IPS DF 19.7 (cell line): ENCODE measurements at regions not wholly inside any gene's neighbourhood (a gene's known extent, or its start where the extent isn't known, plus 50 kb on each side); places are given as distances from the start of the nearest gene placed in this dataset.
"Not testable (repeated sequence)": the region's sequence is repeated elsewhere in the genome, so short reads cannot be mapped to it uniquely, and the experiment has no call there.

ENCODE experiments used
- DNase-seq: peaks from one replicate; pipeline ENCODE4 v3.0.0-alpha.2; 2013; ENCODE audit warnings: low read depth, low spot score

- DNase-seq, result not testable (repeated sequence)
Observed at GRCh38 chr20:29320216-29320949, 1937.1 kb upstream of the DEFB115 start.

- not testable (repeated sequence) for DNase-seq
Observed at GRCh38 chr20:29323631-29324515, 1933.6 kb upstream of the DEFB115 start.

GRCh38 chr20:29324516-29325303 is 1932.8 kb upstream of the DEFB115 start:
- DNase-seq, result not testable (repeated sequence)

GRCh38 chr20:29325304-29325640 is 1932.2 kb upstream of the DEFB115 start:
- DNase-seq, result no peak

GRCh38 chr20:29325781-29326180 is 1931.7 kb upstream of the DEFB115 start:
- not testable (repeated sequence) for DNase-seq

- DNase-seq, result no peak
Observed at GRCh38 chr20:29326376-29327070, 1930.9 kb upstream of the DEFB115 start.

GRCh38 chr20:29327600-29328420 is 1929.7 kb upstream of the DEFB115 start:
- DNase-seq, result not testable (repeated sequence)

- not testable (repeated sequence) for DNase-seq
Observed at GRCh38 chr20:29330429-29331115, 1926.9 kb upstream of the DEFB115 start.

GRCh38 chr20:29349836-29350235 is 1907.6 kb upstream of the DEFB115 start:
- DNase-seq, result no peak

- DNase-seq, result not testable (repeated sequence)
Observed at GRCh38 chr20:29375937-29376336, 1881.5 kb upstream of the DEFB115 start.

- DNase-seq, result not testable (repeated sequence)
Observed at GRCh38 chr20:29392853-29393252, 1864.6 kb upstream of the DEFB115 start.

GRCh38 chr20:29408034-29408695 is 1849.3 kb upstream of the DEFB115 start:
- no peak for DNase-seq

GRCh38 chr20:29408707-29409106 is 1848.8 kb upstream of the DEFB115 start:
- DNase-seq, result not testable (repeated sequence)

- DNase-seq, result not testable (repeated sequence)
Observed at GRCh38 chr20:29409160-29409689, 1848.2 kb upstream of the DEFB115 start.

- DNase-seq, result no peak
Observed at GRCh38 chr20:29409833-29410805, 1847.3 kb upstream of the DEFB115 start.

GRCh38 chr20:29410806-29411457 is 1846.5 kb upstream of the DEFB115 start:
- DNase-seq, result no peak

GRCh38 chr20:29411458-29411820 is 1846.0 kb upstream of the DEFB115 start:
- DNase-seq, result not testable (repeated sequence)
